ENCODE measurements at regions not wholly inside any gene's neighbourhood (a gene's known extent, or its start where the extent isn't known, plus 50 kb on each side); places are given as distances from the start of the nearest gene placed in this dataset.
A peak's percentile ranks its signal among the peaks of the same experiment; 100 is the strongest.
"Not testable (repeated sequence)": the region's sequence is repeated elsewhere in the genome, so short reads cannot be mapped to it uniquely, and the experiment has no call there.

DNA sequence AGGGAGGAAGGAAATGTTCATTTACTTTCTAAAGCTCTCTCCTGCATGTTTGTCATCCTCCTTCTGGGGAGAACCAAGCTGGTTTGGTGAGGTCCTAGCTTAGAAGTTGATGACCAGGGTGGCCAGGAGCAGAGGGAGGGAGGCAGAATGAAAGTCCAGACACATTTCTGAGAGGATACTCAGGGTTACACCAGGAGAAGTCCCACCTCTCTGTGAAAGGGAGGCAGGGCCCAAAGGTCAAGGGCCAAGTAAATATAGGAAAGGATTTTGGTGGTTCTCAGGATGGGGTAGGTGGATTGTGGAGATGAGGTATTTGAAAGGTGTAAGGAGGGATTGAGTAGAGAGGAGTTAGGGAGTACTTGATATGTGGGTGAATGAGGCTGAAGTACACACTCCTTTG is 58.0 kb upstream of the FBXO11 start:
- no peak overlapping the region for H3K4me3 Mint-ChIP-seq
- ChIA-PET CTCF (interaction anchor here (0.6 kb wide), 2 partner anchors 65 to 67 kb away, joined by 3 to 5 read pairs; no protein-coding TSS in a partner anchor), POLR2A (interaction anchor here in 1 of 2 donors (0.6 kb wide), 1 partner anchor 63 kb away, joined by 3 read pairs; no protein-coding TSS in a partner anchor)

DNA sequence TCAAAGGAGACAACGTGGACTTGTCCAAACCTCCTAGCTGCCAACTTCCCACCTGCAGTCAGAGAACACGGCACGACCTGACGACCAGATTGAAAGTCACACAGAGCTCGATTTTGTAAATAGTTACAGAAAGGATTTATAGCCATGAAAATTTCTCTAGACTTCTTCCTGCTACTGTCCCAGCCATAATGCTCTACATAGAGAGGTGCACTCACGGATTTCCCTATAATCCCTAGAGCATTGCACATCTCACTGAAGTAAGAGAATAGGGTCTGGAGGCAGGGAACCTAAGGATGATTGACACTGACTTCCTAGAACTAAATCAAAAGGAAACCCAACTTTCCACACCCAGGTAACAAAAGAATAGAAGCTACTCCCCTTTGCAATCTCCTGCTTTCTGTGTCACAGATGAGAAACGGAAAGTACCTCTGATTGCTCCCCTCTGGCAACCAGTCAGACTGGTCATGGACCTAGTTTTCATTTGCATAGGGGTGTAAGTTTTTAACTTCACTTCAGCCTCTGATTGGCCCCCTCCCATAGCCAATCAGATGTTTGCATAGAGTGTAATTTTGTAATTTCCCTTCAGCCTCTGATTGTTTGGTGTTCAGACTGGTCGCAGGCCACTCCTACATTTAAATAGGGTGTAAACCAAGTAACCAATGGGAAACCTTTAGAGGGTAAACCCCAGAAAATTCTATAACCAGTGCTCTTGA is 58.6 kb upstream of the FBXO11 start:
- POLR2A ChIA-PET, result interaction anchor here in 1 of 2 donors (0.6 kb wide), 1 partner anchor 64 kb away, joined by 3 read pairs; no protein-coding TSS in a partner anchor
- Mint-ChIP-seq H3K4me1 (peaks cover 0 to 2% (median 0%) of the 10 kb centered on the region in 3 donors), H3K4me3 (no peak overlapping the region), H3K36me3 (peaks cover 3% of the 10 kb centered on the region), H3K9me3 (no peaks in the 10 kb centered on the region), H3K27ac (no peak overlapping the region), H3K27me3 (peaks cover 16 to 23% of the 10 kb centered on the region in 2 donors)
- H3K36me3 ChIP-seq (ENCODE audit: control insufficient read depth in 2 of 2, extremely low read depth in 1 of 2, insufficient read depth in 1 of 2, low read length in 1 of 2), result no peaks in the 10 kb centered on the region
- WGBS (ENCODE audit: insufficient coverage), result no CpG with 5 or more reads among the region's 8 CpGs
- H3K9me3 ChIP-seq, result no peaks in the 10 kb centered on the region
- DNase-seq (no peak), ATAC-seq (replicated peaks in 1 of 4) (peak in 1 of 4 experiments; percentile 26)
- H3K4me3 ChIP-seq (ENCODE audit: control insufficient read depth in 1 of 2, extremely low read depth in 1 of 2, low read length in 1 of 2), result no peak overlapping the region
- CTCF ChIA-PET, result interaction anchor here in 1 of 2 donors (0.6 kb wide), 1 partner anchor 65 kb away, joined by 5 read pairs; no protein-coding TSS in a partner anchor
- H3K27ac ChIP-seq (ENCODE audit: low read length), result no peak overlapping the region
- no peaks in the 10 kb centered on the region for H3K4me1 ChIP-seq (ENCODE audit: control insufficient read depth in 1 of 2, extremely low read depth in 1 of 2, insufficient read depth in 2 of 2, low read length in 2 of 2)
- peaks cover 0 to 3% of the 10 kb centered on the region in 2 experiments for H3K27me3 ChIP-seq (replicated peaks in 1 of 2; ENCODE audit: control insufficient read depth in 2 of 2, extremely low read depth in 1 of 2, insufficient read depth in 2 of 2, low read length in 1 of 2)

More for the DNA sequence above, 58.0 kb upstream of the FBXO11 start:
- DNase-seq, result no peak
- Histone ChIP-seq H3K27ac (ENCODE audit: low read length) (no peak overlapping the region), H3K36me3 (ENCODE audit: control insufficient read depth in 2 of 2, extremely low read depth in 1 of 2, insufficient read depth in 1 of 2, low read length in 1 of 2) (no peaks in the 10 kb centered on the region), H3K4me3 (ENCODE audit: control insufficient read depth in 1 of 2, extremely low read depth in 1 of 2, low read length in 1 of 2) (no peak overlapping the region), H3K9me3 (no peaks in the 10 kb centered on the region), H3K4me1 (ENCODE audit: control insufficient read depth in 1 of 2, extremely low read depth in 1 of 2, insufficient read depth in 2 of 2, low read length in 2 of 2) (no peaks in the 10 kb centered on the region), H3K27me3 (replicated peaks in 1 of 2; ENCODE audit: control insufficient read depth in 2 of 2, extremely low read depth in 1 of 2, insufficient read depth in 2 of 2, low read length in 1 of 2) (peaks cover 0 to 3% of the 10 kb centered on the region in 2 experiments)
- peaks cover 3% of the 10 kb centered on the region for H3K36me3 Mint-ChIP-seq
- ATAC-seq (replicated peaks in 1 of 4), result no peak
- H3K4me1 Mint-ChIP-seq, result peaks cover 0 to 2% (median 0%) of the 10 kb centered on the region in 3 donors
- H3K27me3 Mint-ChIP-seq, result peaks cover 13 to 18% of the 10 kb centered on the region in 2 donors
- no peaks in the 10 kb centered on the region for H3K9me3 Mint-ChIP-seq
- no peak overlapping the region for H3K27ac Mint-ChIP-seq

DNA sequence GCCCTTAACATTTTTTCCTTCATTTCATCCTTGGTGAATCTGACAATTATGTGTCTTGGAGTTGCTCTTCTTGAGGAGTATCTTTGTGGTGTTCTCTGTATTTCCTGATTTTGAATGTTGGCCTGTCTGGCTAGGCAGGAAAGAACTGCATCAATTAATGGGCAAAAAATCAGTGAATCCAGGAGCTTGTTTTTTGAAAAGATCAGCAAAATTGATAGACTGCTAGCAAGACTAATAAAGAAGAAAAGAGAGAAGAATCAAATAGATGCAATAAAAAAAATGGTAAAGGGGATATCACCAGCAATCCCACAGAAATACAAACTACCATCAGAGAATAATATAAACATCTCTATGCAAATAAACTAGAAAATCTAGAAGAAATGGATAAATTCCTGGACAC is 70.4 kb upstream of the FBXO11 start:
- H3K9me3 Mint-ChIP-seq; H3K27ac Mint-ChIP-seq; POLR2A ChIA-PET; H3K36me3 Mint-ChIP-seq; H3K36me3 ChIP-seq (ENCODE audit: control insufficient read depth in 2 of 2, extremely low read depth in 1 of 2, insufficient read depth in 1 of 2, low read length in 1 of 2); H3K4me3 Mint-ChIP-seq; H3K27me3 ChIP-seq (replicated peaks in 1 of 2; ENCODE audit: control insufficient read depth in 2 of 2, extremely low read depth in 1 of 2, insufficient read depth in 2 of 2, low read length in 1 of 2); H3K9me3 ChIP-seq; DNase-seq; ATAC-seq (replicated peaks in 1 of 4); H3K4me1 ChIP-seq (ENCODE audit: control insufficient read depth in 1 of 2, extremely low read depth in 1 of 2, insufficient read depth in 2 of 2, low read length in 2 of 2); H3K4me1 Mint-ChIP-seq; H3K27ac ChIP-seq (ENCODE audit: low read length); CTCF ChIA-PET; H3K4me3 ChIP-seq (ENCODE audit: control insufficient read depth in 1 of 2, extremely low read depth in 1 of 2, low read length in 1 of 2): not testable (repeated sequence)
- peaks cover 4 to 12% of the 10 kb centered on the region in 2 donors for H3K27me3 Mint-ChIP-seq

DNA sequence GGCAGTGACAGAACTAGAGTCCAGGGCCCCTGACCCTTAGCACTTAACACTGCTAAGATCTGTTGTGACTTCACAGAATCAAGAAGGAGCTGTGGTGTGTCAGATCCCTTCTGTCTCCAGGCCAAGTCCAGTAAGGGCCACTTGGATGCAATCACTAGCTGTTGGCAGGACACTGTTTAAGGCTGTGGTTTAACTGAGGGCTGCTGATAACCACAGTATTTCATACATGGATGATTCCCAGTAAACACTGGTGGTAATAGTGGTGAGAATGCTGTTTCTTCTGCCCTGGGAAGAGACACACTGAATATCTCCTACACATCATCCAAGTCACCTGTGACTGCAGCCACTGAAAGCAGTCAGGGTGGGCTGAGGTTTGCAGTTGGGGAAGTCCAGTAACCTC is 77.7 kb upstream of the FBXO11 start:
- Mint-ChIP-seq H3K9me3 (no peaks in the 10 kb centered on the region), H3K4me1 (peaks cover 0 to 2% (median 0%) of the 10 kb centered on the region in 3 donors), H3K36me3 (no peaks in the 10 kb centered on the region), H3K27me3 (peaks cover 0 to 4% of the 10 kb centered on the region in 2 donors), H3K4me3 (no peak overlapping the region), H3K27ac (no peak overlapping the region)
- POLR2A ChIA-PET, result no interaction called here
- CTCF ChIA-PET, result no interaction called here
- no peak for ATAC-seq (replicated peaks in 1 of 4)
- H3K4me3 ChIP-seq (ENCODE audit: control insufficient read depth in 1 of 2, extremely low read depth in 1 of 2, low read length in 1 of 2), result no peak overlapping the region
- H3K27ac ChIP-seq (ENCODE audit: low read length), result no peak overlapping the region
- no peaks in the 10 kb centered on the region for H3K4me1 ChIP-seq (ENCODE audit: control insufficient read depth in 1 of 2, extremely low read depth in 1 of 2, insufficient read depth in 2 of 2, low read length in 2 of 2)
- no peaks in the 10 kb centered on the region for H3K27me3 ChIP-seq (replicated peaks in 1 of 2; ENCODE audit: control insufficient read depth in 2 of 2, extremely low read depth in 1 of 2, insufficient read depth in 2 of 2, low read length in 1 of 2)
- no peaks in the 10 kb centered on the region for H3K9me3 ChIP-seq
- H3K36me3 ChIP-seq (ENCODE audit: control insufficient read depth in 2 of 2, extremely low read depth in 1 of 2, insufficient read depth in 1 of 2, low read length in 1 of 2), result no peaks in the 10 kb centered on the region
- DNase-seq, result no peak

DNA sequence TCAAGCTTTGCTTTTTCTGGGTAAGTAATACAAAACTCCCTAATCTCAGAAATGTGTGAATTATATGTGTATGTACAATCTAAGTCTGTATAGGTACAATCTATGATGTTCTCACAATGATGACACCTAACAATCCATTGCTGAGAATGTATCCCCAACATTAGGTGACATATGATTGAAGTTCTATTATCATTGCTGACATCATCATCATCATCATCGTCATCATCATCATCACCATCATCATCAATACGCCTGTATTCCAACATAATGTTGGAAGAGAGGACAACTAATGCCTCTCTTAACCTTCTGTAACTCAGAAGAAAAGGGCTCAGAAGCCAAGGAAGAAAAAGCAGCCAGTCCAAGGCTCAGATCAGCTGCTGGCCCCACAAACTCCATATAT is 84.2 kb upstream of the FBXO11 start:
- Mint-ChIP-seq H3K27ac (no peak overlapping the region), H3K9me3 (no peaks in the 10 kb centered on the region), H3K4me1 (no peaks in the 10 kb centered on the region), H3K36me3 (no peaks in the 10 kb centered on the region), H3K4me3 (no peak overlapping the region), H3K27me3 (peaks cover 0 to 3% of the 10 kb centered on the region in 2 donors)
- H3K4me1 ChIP-seq (ENCODE audit: control insufficient read depth in 1 of 2, extremely low read depth in 1 of 2, insufficient read depth in 2 of 2, low read length in 2 of 2), result no peaks in the 10 kb centered on the region
- no peak overlapping the region for H3K27ac ChIP-seq (ENCODE audit: low read length)
- H3K27me3 ChIP-seq (replicated peaks in 1 of 2; ENCODE audit: control insufficient read depth in 2 of 2, extremely low read depth in 1 of 2, insufficient read depth in 2 of 2, low read length in 1 of 2), result no peaks in the 10 kb centered on the region
- no peaks in the 10 kb centered on the region for H3K9me3 ChIP-seq
- H3K36me3 ChIP-seq (ENCODE audit: control insufficient read depth in 2 of 2, extremely low read depth in 1 of 2, insufficient read depth in 1 of 2, low read length in 1 of 2), result no peaks in the 10 kb centered on the region
- WGBS (ENCODE audit: insufficient coverage), result 100% methylated on average over 1 of the region's 2 CpGs
- H3K4me3 ChIP-seq (ENCODE audit: control insufficient read depth in 1 of 2, extremely low read depth in 1 of 2, low read length in 1 of 2), result no peak overlapping the region
- ChIA-PET CTCF (no interaction called here), POLR2A (no interaction called here)
- DNase-seq (no peak), ATAC-seq (replicated peaks in 1 of 4) (no peak)

DNA sequence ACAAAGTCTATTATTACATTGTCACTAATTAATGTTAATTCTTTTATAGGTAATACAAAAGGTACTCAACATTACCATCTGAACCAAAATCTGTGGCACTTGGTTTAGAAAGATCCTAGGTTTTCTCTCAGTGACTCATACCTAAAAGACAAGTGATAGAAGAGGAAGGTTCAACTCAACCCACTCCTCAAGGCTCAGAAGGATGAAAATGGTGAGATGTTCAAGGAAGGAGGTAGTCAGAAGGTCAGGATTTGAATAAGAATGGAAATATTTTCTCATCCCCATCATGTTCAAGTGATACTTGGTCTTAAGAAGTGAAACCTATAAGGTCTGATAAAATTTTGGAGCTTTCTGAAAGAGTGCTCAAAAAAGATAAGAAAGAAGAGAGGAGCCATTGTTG is 86.4 kb upstream of the FBXO11 start:
- H3K27ac Mint-ChIP-seq, result no peak overlapping the region
- ATAC-seq (replicated peaks in 1 of 4) (no peak), DNase-seq (no peak)
- H3K4me1 Mint-ChIP-seq, result no peaks in the 10 kb centered on the region
- H3K27me3 ChIP-seq (replicated peaks in 1 of 2; ENCODE audit: control insufficient read depth in 2 of 2, extremely low read depth in 1 of 2, insufficient read depth in 2 of 2, low read length in 1 of 2), result no peaks in the 10 kb centered on the region
- no peak overlapping the region for H3K4me3 Mint-ChIP-seq
- no peaks in the 10 kb centered on the region for H3K9me3 Mint-ChIP-seq
- H3K27me3 Mint-ChIP-seq, result peaks cover 3 to 4% of the 10 kb centered on the region in 2 donors
- ChIA-PET CTCF (no interaction called here), POLR2A (no interaction called here)
- H3K4me1 ChIP-seq (ENCODE audit: control insufficient read depth in 1 of 2, extremely low read depth in 1 of 2, insufficient read depth in 2 of 2, low read length in 2 of 2), result no peaks in the 10 kb centered on the region
- no peak overlapping the region for H3K27ac ChIP-seq (ENCODE audit: low read length)
- no peaks in the 10 kb centered on the region for H3K9me3 ChIP-seq
- no peaks in the 10 kb centered on the region for H3K36me3 ChIP-seq (ENCODE audit: control insufficient read depth in 2 of 2, extremely low read depth in 1 of 2, insufficient read depth in 1 of 2, low read length in 1 of 2)
- H3K4me3 ChIP-seq (ENCODE audit: control insufficient read depth in 1 of 2, extremely low read depth in 1 of 2, low read length in 1 of 2), result no peak overlapping the region
- no peaks in the 10 kb centered on the region for H3K36me3 Mint-ChIP-seq

DNA sequence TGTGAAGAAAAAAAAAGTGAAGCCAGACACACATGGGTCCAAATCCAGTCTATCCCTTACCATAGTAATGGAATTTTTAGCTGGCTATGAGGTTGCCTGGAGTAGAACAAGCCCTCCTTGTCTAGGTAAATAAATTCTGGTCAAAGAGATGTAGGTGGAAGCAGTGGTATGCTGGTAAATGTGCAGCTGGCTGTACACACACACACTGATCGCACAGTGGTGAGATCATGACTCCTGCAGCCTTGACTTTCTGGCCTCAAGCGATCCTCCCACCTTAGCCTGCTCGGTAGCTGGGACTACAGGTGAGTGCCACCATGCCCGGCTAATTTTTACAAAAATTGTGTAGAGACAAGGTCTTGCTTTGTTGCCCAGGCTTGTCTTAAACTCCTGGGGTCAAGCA is 90.5 kb upstream of the FBXO11 start:
- CTCF ChIA-PET, result no interaction called here
- no peak overlapping the region for H3K4me3 Mint-ChIP-seq
- H3K4me1 Mint-ChIP-seq, result no peaks in the 10 kb centered on the region
- H3K9me3 Mint-ChIP-seq, result no peaks in the 10 kb centered on the region
- no peak overlapping the region for H3K27ac ChIP-seq (ENCODE audit: low read length)
- DNase-seq (no peak), ATAC-seq (replicated peaks in 1 of 4) (no peak)
- POLR2A ChIA-PET, result no interaction called here
- no peaks in the 10 kb centered on the region for H3K4me1 ChIP-seq (ENCODE audit: control insufficient read depth in 1 of 2, extremely low read depth in 1 of 2, insufficient read depth in 2 of 2, low read length in 2 of 2)
- H3K4me3 ChIP-seq (ENCODE audit: control insufficient read depth in 1 of 2, extremely low read depth in 1 of 2, low read length in 1 of 2), result no peak overlapping the region
- no peaks in the 10 kb centered on the region for H3K36me3 Mint-ChIP-seq
- no peaks in the 10 kb centered on the region for H3K27me3 ChIP-seq (replicated peaks in 1 of 2; ENCODE audit: control insufficient read depth in 2 of 2, extremely low read depth in 1 of 2, insufficient read depth in 2 of 2, low read length in 1 of 2)
- 91% methylated on average over 4 of the region's 4 CpGs for WGBS (ENCODE audit: insufficient coverage)
- H3K27ac Mint-ChIP-seq, result no peak overlapping the region
- peaks cover 3 to 4% of the 10 kb centered on the region in 2 donors for H3K27me3 Mint-ChIP-seq
- H3K36me3 ChIP-seq (ENCODE audit: control insufficient read depth in 2 of 2, extremely low read depth in 1 of 2, insufficient read depth in 1 of 2, low read length in 1 of 2), result no peaks in the 10 kb centered on the region
- no peaks in the 10 kb centered on the region for H3K9me3 ChIP-seq

All from T-cell (primary cell).